Right renal pelvis (tissue), 4 donors: ENCODE measurements at regions not wholly inside any gene's neighbourhood (a gene's known extent, or its start where the extent isn't known, plus 50 kb on each side); places are given as distances from the start of the nearest gene placed in this dataset.

Experiments used
- DNase-seq, 4 donors: peaks; one replicate each; pipeline ENCODE4 v3.0.0-alpha.2; 2013; ENCODE audit warnings: low read depth in 4 of 4, low spot score in 3 of 4, missing footprints in 1 of 4

DNA sequence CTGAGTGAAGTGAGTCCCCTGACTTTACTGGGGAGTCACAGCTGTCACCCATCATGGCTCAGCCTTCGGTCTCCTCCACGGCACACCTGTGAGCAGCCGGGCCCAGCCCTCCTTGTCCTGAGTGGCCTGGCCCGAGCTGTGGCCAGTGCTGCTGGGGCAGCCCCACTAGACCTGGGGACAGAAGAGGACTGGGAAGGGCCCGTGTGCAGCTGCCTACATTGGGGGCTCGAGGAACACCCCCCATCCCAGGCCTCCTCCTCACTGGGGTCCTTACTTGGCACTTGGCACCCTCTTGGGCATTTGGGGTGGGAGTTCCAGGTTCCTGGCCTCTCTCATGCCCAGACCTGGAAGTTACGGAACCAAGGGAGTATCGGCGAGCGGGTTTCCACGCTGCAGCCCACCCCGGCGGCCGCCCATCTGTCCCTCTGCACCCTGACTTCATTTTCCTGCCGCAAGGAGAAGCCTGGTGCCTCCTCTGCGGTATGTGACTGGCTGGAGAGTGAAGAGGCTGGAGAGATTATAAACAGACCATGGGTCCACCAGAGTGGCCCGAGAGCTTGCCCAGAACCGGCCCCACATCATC is 179.7 kb downstream of the KIF26A start:
- no peak for DNase-seq

DNA sequence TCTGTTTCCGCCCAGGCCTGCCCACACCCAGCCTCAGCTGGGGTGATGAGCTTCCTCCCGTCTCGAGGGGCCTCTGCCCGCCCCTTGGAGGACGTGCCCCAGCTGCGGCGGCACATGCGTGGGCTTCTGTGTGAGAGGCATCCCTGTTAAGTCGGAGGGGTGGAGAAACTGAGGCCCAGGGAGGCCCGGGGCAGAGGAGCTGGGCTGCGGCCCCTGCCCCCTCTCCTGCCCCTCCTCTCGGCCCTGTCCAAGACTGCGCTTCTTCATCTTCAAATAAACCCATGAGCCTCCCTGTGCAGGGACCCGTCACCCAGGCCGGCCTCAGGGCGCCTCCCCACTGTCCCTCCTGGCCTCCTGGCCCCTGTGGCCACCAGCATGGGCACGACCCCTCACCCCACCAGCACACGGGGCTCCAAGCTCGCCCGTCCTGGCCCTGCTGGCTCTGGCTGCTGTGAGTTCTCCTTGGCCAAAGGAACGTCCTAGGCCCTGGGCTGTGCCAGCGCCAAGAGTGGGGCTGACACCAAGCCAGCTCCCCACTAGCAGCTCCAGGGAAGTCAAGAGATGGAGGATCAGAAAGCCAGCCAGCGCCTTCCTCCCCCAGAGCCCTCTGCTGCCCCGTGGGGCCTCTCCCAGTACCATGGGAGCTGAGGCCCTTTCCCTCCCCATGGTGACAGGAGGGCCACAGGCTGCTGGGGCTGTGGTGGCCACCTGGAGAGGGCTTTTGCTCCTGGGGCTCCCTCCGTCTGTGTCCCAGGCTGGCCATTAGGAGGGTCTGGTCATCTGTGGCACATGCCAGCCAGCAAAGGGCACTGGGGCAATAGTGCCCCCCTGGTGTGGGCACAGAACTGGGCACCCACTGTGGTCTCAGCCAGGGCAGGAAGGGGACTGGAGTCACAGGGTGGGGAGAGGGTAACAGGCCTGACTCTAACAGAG is 180.4 kb downstream of the KIF26A start:
- no peak for DNase-seq

DNA sequence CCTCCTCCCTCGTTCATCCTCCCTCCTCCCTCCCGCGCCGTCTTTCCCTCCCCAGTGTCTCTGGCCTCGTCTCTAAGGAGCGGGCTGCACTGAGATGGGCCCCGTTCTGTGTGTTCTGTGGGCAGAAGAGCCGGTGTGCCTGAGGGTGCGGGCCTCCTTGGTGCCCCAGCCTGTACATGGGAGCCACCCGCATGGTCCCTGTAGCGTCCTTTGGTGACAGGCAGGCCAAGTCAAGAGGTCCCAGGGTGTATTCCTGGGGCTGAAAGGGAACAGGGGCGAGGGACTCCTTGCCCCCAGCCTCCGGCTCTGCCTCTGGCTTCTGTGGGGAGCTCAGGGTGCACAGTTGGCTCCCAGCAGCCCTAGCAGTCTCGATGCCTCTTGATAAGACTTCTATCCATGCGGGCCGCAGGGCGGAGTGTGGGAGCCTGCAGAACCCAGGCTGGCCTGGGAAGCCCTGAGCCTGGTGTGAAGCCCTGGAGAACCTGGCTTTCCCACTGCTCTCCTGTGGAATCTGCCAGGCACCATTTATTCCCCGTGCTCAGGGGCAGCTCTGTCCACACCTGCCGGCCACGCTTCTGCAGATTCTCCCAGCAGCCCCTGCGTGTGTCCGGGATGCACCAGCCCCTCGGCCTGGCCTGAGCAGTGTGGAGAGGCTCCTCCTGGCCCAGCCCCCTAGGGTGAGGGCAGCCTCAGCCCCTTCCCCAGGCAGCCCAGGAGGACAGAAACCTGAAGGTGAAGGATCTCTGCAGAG is 181.3 kb downstream of the KIF26A start:
- no peak for DNase-seq

DNA sequence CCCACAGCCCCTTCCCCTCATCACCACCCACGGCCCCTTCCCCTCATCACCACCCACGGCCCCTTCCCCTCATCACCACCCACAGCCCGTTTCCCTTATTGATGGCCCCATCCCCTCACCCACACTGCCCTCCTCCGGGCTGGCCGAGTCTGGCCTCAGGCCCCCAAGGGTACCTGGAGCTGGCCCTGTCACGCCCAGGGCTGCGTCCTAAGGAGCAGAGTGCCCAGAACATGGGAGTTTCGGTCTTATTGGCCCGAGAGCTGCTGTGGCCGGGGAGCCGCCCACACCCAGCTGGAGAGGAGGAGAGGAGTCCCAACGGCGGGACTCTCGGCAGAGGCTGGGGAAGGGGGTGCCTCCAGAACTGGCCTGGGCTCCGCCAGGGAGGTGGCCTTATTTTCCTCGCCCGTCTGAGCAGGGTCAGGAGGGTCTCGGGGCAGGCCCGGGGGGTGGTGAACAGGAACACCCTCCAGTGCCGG is 182.3 kb downstream of the KIF26A start:
- DNase-seq, result no peak

DNA sequence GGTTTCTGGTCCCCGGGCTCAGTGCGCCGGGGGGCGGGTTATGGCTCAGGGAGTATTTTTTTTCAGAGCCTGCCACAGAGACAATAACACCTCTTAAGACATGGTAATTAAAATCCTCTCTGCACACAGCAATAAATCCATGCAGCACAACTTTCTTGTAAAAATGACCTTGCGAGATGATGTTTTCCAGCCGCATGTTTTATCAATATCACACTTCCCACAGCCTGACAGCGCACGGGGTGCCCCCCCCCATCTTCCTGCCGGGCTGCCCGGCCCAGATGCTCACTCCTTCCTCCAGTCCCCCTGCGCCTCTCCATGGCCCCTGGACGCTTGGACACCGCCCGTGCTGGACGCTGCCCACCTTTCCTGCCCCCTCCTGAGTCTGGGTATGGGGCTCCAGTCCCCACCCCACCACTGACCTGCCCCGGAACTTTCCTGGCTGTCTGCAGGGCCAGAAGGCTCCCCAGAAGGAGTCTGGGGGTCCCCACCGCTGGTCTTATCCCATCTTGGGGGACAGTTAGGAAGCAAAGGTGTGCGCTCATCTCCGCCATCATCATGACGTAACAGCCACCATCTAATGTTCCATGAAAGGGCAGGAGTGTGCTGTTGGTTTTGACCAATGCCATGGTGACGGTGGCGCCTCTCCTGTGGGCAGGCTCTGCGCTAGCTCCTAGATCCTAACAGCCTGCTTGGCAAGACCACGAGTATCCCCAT is 182.9 kb downstream of the KIF26A start:
- DNase-seq, result no peak

DNA sequence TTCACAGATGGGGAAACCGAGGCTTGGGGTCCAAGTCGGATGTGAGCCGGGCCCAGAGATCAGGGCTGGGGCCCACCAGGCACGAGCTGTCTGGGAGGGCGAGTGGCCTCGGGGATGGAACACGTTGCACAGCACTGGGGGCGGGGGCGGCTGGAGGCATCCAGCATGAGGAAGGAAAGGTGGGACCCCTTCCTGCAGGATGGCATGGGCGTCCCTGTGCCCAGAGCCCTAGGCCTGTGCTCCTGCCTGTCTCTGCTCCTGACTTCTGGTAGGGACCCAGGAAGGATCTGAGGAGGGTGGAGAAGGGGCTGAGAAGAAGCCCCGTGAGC is 183.4 kb downstream of the KIF26A start:
- DNase-seq, result no peak

DNA sequence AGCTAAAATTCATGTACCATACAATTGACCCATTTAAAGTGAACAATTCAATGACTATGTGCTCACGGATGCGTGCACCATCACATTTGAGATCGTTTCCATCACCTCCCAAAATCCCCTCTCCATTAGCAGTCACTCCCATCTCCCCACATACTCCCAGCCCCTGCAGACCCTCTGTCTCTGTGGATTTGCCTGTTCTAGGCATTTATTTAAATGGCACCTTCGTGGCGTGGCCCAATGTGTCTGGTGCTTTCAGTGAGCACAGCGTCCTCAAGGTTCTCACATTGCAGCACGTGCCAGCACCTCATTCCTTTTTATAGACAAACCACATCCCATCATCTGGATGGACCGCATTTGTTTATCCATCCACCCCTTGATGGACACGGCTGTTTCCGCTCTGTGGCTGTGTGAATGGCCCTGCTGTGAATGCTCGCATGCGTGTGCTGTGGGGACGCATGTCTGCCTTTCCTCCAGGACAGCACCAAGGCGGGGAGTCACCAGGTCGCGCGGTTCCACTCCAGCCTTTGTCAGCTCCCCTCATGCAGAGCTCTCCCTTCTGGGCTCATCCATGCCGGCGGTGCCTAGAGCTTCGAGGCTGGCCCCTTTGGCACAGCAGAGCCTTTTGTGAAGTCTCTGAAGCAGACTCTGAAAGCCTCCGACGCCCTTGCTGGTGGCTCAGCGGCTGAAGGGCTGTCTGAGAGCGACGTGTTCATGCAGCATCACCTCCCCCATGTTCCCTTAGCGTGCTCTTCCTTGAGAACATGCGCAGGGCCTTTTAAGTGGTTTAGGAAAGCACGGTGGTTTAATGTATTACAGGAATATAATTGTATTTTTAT is 184.4 kb downstream of the KIF26A start:
- no peak for DNase-seq

DNA sequence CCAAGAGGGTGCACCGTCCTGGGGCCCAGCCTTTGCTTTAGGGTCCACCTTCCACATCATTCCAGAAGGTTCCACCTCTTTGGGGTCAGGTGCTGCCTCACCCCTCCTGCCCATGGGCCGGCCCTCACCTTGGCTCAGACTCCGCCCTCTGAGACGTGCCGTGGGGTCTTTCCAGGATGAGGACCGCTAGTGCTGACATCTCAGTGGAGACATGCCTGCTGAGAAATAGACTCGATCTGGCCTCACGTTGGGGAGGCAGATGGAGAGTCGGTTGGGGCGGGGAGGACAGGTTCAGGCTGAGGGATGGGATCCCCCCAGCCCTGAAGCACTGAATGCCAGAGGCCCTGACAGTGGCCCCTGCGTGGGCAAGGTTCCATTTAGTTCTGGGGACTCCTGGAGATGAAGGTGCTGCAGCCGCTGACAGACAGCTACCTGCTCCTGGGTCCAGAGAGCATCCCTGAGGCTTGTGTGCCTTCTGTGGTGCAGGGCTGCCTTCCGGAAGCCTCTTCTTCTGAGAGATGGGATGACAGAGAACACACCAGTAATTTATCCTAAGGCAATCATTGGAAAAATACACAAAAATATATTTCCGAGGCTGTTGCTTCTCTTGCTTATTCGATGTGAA is 185.3 kb downstream of the KIF26A start:
- no peak for DNase-seq

DNA sequence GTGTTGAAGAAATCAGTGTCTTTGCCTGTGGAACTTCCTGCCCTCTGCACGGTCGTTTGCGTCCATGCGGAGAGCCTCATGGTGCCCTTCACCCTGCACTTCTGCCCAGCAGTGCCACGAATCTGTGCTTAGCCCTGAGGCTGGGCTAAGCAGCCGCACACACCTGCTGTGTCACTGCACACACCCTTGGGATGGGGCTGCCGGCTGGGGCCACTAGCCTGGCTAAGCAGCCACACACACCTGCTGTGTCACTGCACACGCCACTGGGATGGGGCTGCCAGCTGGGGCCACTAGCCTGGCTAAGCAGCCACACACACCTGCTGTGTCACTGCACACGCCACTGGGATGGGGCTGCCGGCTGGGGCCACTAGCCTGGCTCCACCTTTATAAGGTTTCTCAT is 188.5 kb downstream of the KIF26A start:
- DNase-seq, result no peak

DNA sequence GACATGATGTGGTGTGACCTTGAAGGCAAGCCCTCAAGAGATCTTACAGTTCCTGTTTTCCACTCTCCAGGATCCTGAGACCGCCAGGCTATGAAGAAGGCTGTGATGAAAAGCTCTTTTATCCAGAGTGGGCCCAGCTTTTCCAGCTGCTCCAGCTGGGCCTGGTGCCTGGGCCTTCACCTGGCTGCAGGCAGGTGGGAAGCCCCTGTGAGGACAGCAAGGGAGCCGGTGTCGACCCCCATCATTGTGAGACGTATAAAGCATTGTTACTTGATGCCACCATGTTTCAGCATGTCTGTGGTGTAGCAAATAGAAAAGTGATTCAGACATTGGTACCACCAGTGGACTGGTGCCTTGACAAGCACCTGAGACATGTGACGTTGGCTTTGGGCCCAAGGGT is 190.2 kb downstream of the KIF26A start:
- no peak for DNase-seq

DNA sequence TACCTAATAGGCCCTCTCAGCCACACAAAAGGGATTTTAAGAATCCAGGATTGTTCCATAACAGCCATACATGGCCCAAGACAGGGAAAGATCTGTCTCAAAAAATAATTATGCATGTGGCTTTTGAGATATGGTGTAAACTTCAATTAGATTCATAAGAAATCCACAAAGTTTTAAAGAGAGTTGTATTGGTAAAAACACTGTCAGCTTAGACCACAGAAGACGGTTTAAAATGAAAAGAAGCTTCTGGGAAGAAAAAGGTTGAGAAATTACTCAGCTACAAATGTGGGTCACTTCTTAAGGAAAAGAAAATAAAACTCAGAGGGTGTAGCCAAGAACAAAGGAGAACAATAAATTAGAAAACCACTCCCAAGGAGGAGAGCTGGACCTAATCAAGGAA is 191.4 kb downstream of the KIF26A start:
- DNase-seq, result no peak

DNA sequence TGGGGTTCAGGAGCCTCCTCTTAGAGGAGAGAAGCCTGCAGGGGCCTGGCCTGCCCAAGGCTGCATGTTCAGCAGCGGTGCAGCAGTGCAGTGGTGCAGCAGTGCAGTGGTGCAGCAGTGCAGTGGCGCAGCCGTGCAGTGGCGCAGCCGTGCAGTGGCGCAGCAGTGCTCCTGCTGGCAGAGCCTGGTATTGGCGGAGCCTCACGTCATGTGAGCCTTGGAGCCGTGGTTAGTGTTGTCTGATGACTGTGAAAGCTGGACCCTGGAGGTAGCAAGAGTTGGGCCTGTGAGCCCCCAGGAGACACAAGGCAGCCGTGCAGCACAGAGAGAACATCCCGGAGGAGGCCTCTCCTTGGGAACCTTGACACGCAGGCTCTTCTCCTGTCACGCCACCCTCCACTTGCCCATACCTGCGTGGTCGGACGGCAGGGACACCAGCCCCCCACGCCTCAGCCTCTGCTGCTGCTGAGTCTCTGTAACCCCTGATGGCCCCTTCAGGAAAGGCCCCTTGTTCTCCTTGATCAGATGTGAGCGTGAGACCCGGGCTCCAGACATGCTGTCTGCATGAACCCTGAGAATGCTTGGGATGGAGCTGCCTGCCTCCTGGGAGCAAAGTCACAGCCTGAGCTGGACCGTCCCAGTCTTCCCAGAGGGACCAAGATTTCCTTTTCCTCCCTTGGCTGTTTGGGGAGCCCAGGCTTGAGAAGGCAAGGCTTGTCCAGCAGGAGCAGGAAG is 193.7 kb downstream of the KIF26A start:
- DNase-seq, result no peak

DNA sequence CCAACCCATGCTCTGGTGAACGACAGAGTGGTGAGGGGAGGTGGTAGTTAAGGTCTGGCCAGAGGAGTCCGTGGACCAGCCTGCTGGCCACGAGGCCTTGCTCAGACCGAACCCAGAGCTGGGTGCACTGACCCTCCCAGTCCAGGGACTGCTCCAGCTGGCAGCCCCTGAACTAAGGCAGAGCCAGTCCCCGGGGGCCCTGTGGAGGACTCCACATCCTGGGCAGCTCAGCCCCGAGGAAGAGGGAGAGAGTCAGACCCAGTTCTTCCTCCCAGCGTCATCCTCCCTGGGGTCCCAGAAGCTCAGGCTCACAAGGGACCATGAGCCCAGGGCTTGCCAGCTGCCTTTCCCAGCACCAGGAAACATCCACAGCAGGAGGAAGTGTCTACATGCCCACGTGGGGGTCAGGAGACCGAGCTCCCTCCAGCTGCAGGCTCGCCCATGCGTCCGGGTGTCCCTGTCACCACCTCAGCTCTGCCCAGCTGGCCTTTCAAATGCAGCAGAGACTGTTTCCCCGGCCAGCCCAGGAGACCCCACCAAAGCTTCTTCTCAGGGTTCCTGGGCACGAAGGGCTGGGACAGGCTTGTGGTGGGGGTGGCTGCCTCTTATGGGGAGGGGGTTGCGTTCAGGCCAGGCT is 194.4 kb downstream of the KIF26A start:
- DNase-seq, result no peak

DNA sequence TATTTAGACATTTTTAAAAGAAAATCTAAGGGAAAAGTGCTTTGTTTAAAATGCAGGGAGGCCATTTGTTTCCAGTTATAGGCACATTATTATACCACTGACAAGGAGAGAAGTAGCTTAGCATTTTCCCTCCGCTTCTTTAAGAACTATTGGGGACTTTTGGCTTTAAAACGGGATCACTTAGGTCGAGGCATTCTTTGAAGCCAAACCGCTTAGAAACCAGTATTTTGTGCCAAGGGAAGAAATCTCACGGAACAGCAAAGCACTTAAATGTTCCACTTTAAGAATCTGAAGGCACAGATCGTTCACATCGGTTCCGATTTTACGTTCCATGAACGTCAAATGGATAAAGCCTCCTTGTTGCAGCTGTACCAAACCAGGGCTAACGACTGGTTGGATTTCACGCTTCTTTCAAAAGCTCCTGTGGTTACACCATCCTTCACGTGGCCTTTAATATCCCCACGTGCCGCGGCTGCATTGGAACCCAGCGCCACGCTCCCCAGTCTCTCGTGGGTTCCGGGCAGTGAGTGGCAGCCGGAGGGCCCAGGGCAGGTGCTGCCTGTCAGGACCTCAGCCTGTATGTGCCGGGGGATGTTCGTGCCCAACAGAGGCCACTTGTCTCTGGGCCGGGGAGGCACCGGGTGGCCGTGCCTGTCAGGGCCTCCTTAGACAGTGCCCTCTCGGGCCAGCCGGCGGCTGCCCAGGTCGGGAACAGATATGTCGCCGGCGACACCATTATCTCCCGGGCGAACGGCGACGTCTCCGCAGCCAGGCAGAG is 195.4 kb downstream of the KIF26A start:
- DNase-seq, result no peak

DNA sequence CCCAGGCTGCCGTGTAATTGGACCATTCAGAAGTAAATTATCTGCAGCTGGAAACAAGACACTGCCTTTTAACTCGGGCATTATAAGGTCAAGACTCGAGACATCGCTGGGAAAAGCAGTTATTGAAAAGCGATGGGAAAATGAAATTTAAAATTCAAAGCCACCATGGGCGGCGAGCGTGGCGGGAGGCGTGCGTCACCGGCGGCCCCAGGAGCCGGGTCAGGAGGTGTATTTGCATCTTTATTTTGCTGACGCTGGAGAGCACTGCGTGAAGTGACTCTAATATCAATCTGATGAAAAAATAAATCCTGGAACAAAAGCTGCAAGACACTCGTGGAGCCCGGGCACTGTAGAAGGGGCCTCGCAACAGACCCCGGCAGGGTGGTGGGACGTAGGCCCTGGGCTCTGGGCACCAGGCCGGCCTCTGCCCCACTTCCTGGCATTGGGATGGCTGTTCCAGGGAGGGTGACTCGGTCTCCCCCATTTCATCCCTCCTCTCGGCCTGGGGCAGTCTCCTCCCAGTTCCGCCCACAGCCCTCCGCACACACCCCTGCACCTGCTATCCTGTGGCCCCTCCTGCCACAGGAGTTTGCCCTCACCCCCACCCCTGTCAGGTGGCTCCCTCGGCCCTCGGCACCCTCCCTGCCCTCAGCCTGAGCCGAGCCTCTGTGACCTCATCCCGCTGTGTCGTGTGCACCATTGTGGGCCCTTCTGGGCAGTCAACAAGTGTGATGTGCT is 196.2 kb downstream of the KIF26A start:
- no peak for DNase-seq

DNA sequence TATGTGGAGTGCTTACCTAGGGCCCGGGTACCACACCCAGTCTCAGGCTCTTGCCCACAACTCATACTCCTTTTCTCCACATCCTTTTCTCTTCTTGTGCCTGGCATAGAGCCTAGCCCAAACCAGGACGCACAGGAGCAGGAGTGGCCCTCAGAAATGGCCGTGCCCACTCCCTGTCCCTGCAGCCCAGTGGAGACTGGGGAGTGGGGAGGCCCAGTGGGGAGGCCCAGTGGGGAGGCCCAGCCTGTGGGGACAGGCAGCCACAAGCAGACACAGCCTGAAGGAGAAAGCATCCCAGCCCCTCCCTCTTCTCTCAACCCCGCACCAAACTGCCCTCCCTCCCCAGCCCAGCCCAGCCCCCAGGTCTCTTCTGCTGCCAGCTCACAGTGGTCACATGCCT is 196.8 kb downstream of the KIF26A start:
- DNase-seq, result no peak

DNA sequence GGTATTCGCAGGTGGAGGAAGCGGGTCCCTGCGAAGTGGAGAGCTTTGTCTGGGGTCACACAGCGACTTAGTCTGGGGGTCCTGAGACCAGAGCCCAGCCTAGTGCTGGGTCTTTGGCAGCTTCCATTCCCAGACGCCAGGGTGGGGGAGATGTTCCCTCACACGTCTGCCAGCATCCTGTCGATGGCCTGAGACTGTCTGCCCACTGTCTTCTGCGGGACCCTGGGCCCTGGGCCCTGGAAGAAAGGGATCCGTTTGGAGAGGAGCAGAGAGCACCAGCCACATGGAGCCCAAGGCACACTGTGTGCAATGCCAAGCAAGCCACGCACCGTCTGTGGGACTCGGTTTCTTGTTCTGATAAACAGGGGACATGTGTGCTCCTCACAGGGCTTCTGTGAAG is 197.2 kb downstream of the KIF26A start:
- no peak for DNase-seq
